ENCODE measurements at regions not wholly inside any gene's neighbourhood (a gene's known extent, or its start where the extent isn't known, plus 50 kb on each side); places are given as distances from the start of the nearest gene placed in this dataset.

DNA sequence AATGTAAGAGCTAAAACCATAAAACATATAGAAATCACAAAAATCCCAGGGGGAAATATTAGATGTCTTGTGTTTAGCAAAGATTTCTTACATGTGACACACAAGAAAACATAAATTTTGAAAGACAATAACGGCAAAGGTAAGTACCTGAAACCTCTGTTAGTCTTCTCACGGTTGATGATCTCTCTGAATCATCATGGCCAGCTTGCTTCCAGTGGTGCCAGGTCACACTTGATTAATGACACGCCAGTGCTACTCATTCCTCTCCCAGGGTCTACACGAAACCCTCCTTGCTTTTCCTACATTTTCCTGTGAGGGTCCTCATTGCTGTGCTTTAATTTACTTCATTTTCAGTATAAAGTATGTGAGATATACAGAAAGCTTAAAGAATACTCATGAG, 114.4 kb upstream of the PARP11 start:
- DNase-seq (ENCODE audit: low spot score in 2 of 2): no peak
- Mint-ChIP-seq H3K36me3 (no peaks in the 10 kb centered on the region), H3K27ac (no peak overlapping the region), H3K27me3 (peaks cover 2% of the 10 kb centered on the region), H3K9me3 (no peaks in the 10 kb centered on the region), H3K4me1 (peaks cover 6% of the 10 kb centered on the region), H3K4me3 (no peak overlapping the region)
- no peak for ATAC-seq (ENCODE audit: low read depth)

GRCh38 chr12:3980504-3981272, 107.5 kb upstream of the PARP11 start:
- Mint-ChIP-seq H3K27me3 (peaks cover 5% of the 10 kb centered on the region), H3K4me1 (no peaks in the 10 kb centered on the region), H3K9me3 (peaks cover 2% of the 10 kb centered on the region), H3K36me3 (no peaks in the 10 kb centered on the region), H3K27ac (no peak overlapping the region), H3K4me3 (no peak overlapping the region)
- ATAC-seq (ENCODE audit: low read depth) (no peak), DNase-seq (ENCODE audit: low spot score in 2 of 2) (no peak)

DNA sequence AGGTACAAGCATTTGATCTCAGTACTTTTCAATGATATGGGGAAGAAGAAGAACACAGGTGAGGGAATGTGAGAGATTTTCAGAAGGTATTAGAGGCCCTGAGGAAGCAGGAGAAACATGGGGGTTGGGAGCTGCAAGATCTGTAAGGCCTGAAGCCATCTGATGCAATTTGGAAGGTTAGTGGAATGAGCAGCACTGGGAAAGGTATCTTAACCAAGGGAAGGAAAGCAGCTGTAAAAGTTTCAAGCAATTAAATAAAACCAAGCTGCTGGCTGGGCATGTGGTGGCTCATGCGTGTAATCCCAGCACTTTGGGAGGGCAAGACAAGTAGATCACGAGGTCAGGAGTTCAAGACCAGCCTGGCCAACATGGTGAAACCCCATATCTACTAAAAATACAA, 104.4 kb upstream of the PARP11 start:
- no peak overlapping the region for H3K4me3 Mint-ChIP-seq
- H3K27ac Mint-ChIP-seq: no peak overlapping the region
- H3K36me3 Mint-ChIP-seq: no peaks in the 10 kb centered on the region
- H3K27me3 Mint-ChIP-seq: peaks cover 5% of the 10 kb centered on the region
- DNase-seq (ENCODE audit: low spot score in 2 of 2) (no peak), ATAC-seq (ENCODE audit: low read depth) (no peak)
- H3K4me1 Mint-ChIP-seq: peaks cover 17% of the 10 kb centered on the region
- peaks cover 2% of the 10 kb centered on the region for H3K9me3 Mint-ChIP-seq

GRCh38 chr12:3976351-3976938, 103.2 kb upstream of the PARP11 start:
- Mint-ChIP-seq H3K4me3 (no peak overlapping the region), H3K9me3 (no peaks in the 10 kb centered on the region), H3K27ac (no peak overlapping the region), H3K27me3 (peaks cover 5% of the 10 kb centered on the region), H3K4me1 (peaks cover 20% of the 10 kb centered on the region), H3K36me3 (no peaks in the 10 kb centered on the region)
- ATAC-seq (ENCODE audit: low read depth): no peak
- DNase-seq (ENCODE audit: low spot score in 2 of 2): no peak

GRCh38 chr12:3975652-3976051, 102.5 kb upstream of the PARP11 start:
- Mint-ChIP-seq H3K36me3 (no peaks in the 10 kb centered on the region), H3K4me3 (no peak overlapping the region), H3K4me1 (peaks cover 20% of the 10 kb centered on the region), H3K27me3 (peaks cover 6% of the 10 kb centered on the region), H3K27ac (no peak overlapping the region), H3K9me3 (no peaks in the 10 kb centered on the region)
- no peak for ATAC-seq (ENCODE audit: low read depth)
- no peak for DNase-seq (ENCODE audit: low spot score in 2 of 2)

- no peak overlapping the region for H3K27ac Mint-ChIP-seq
- ATAC-seq (ENCODE audit: low read depth): peak; percentile 76
These were observed 101.7 kb upstream of the PARP11 start for GRCh38 chr12:3974883-3975282.

GRCh38 chr12:3973973-3974644, 100.9 kb upstream of the PARP11 start:
- H3K27me3 Mint-ChIP-seq: peaks cover 5% of the 10 kb centered on the region
- ATAC-seq (ENCODE audit: low read depth): peak; percentile 44
- peak overlapping the region; percentile 11 for H3K4me3 Mint-ChIP-seq
- peaks cover 20% of the 10 kb centered on the region for H3K4me1 Mint-ChIP-seq
- H3K27ac Mint-ChIP-seq: no peak overlapping the region
- no peaks in the 10 kb centered on the region for H3K36me3 Mint-ChIP-seq
- no peak for DNase-seq (ENCODE audit: low spot score in 2 of 2)
- H3K9me3 Mint-ChIP-seq: no peaks in the 10 kb centered on the region

More at GRCh38 chr12:3974883-3975282, 101.7 kb upstream of the PARP11 start:
- H3K27me3 Mint-ChIP-seq: peaks cover 5% of the 10 kb centered on the region
- no peaks in the 10 kb centered on the region for H3K36me3 Mint-ChIP-seq
- no peaks in the 10 kb centered on the region for H3K9me3 Mint-ChIP-seq
- peaks cover 20% of the 10 kb centered on the region for H3K4me1 Mint-ChIP-seq
- H3K4me3 Mint-ChIP-seq: no peak overlapping the region
- no peak for DNase-seq (ENCODE audit: low spot score in 2 of 2)

- no peaks in the 10 kb centered on the region for H3K36me3 Mint-ChIP-seq
- H3K4me3 Mint-ChIP-seq: no peak overlapping the region
- no peak overlapping the region for H3K27ac Mint-ChIP-seq
- H3K27me3 Mint-ChIP-seq: peaks cover 5% of the 10 kb centered on the region
- peaks cover 20% of the 10 kb centered on the region for H3K4me1 Mint-ChIP-seq
- no peak for DNase-seq (ENCODE audit: low spot score in 2 of 2)
- no peaks in the 10 kb centered on the region for H3K9me3 Mint-ChIP-seq
- no peak for ATAC-seq (ENCODE audit: low read depth)
These were observed 100.2 kb upstream of the PARP11 start for GRCh38 chr12:3973269-3973884.

DNA sequence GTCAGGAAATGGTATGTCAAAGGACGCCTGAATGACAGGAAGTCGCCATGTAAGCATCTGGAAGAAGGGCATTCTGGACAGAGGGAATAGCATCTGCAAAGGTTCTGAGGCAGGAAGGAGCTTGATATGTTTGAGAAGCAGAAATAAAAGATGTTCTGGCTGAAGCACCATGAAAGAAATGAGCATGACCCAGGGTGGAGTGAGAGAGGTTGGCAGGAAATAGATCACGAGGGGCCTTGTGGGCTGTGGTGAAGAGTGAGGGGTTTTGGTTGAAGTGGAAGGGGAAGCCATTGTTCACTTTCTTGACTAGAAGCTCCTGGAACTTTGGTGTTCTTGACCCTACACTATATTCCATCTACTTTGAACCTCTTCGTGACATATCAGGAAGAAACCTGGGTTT, 99.4 kb upstream of the PARP11 start:
- Mint-ChIP-seq H3K27ac (no peak overlapping the region), H3K36me3 (no peaks in the 10 kb centered on the region), H3K4me3 (no peak overlapping the region), H3K4me1 (peaks cover 20% of the 10 kb centered on the region), H3K9me3 (no peaks in the 10 kb centered on the region), H3K27me3 (peaks cover 4% of the 10 kb centered on the region)
- ATAC-seq (ENCODE audit: low read depth): peak; percentile 37
- DNase-seq (ENCODE audit: low spot score in 2 of 2): no peak

GRCh38 chr12:3968523-3968922, 95.3 kb upstream of the PARP11 start:
- Mint-ChIP-seq H3K4me3 (no peak overlapping the region), H3K27me3 (peaks cover 10% of the 10 kb centered on the region), H3K36me3 (no peaks in the 10 kb centered on the region), H3K27ac (no peak overlapping the region), H3K9me3 (no peaks in the 10 kb centered on the region), H3K4me1 (peaks cover 11% of the 10 kb centered on the region)
- ATAC-seq (ENCODE audit: low read depth) (no peak), DNase-seq (ENCODE audit: low spot score in 2 of 2) (no peak)

- DNase-seq (ENCODE audit: low spot score in 2 of 2): no peak
- ATAC-seq (ENCODE audit: low read depth): no peak
- H3K4me3 Mint-ChIP-seq: no peak overlapping the region
- no peaks in the 10 kb centered on the region for H3K36me3 Mint-ChIP-seq
- H3K27ac Mint-ChIP-seq: no peak overlapping the region
- no peaks in the 10 kb centered on the region for H3K9me3 Mint-ChIP-seq
- H3K4me1 Mint-ChIP-seq: peaks cover 5% of the 10 kb centered on the region
- H3K27me3 Mint-ChIP-seq: peaks cover 10% of the 10 kb centered on the region
These were observed 94.5 kb upstream of the PARP11 start for GRCh38 chr12:3967556-3968160.

GRCh38 chr12:3966376-3966775, 93.2 kb upstream of the PARP11 start:
- no peak for ATAC-seq (ENCODE audit: low read depth)
- Mint-ChIP-seq H3K9me3 (no peaks in the 10 kb centered on the region), H3K27ac (no peak overlapping the region), H3K27me3 (peaks cover 10% of the 10 kb centered on the region), H3K4me3 (no peak overlapping the region), H3K36me3 (no peaks in the 10 kb centered on the region), H3K4me1 (peaks cover 2% of the 10 kb centered on the region)
- DNase-seq (ENCODE audit: low spot score in 2 of 2): no peak

DNA sequence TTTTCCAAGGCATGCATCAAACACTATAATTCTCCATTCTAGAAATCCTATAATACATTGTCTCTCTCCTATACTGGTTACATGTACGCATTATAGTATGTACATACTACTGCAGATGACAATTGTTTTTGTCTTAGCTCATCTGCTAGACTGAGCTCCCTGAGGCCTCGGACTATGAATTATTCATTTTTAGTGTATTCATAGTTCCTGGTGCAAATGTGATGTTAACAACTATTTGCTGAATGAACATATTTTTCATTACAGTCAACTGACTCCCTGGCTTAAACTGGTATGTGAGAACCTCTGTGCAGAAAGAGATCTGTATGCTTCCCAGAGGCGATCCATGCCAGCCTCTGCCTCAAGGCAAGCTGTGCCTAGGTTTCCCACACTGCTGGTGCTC, 91.8 kb upstream of the PARP11 start:
- peaks cover 2% of the 10 kb centered on the region for H3K4me1 Mint-ChIP-seq
- H3K9me3 Mint-ChIP-seq: no peaks in the 10 kb centered on the region
- H3K36me3 Mint-ChIP-seq: no peaks in the 10 kb centered on the region
- peaks cover 9% of the 10 kb centered on the region for H3K27me3 Mint-ChIP-seq
- no peak for DNase-seq (ENCODE audit: low spot score in 2 of 2)
- H3K4me3 Mint-ChIP-seq: no peak overlapping the region
- H3K27ac Mint-ChIP-seq: no peak overlapping the region
- no peak for ATAC-seq (ENCODE audit: low read depth)

- no peak overlapping the region for H3K4me3 Mint-ChIP-seq
- no peaks in the 10 kb centered on the region for H3K36me3 Mint-ChIP-seq
- ATAC-seq (ENCODE audit: low read depth) (peak; percentile 30), DNase-seq (ENCODE audit: low spot score in 2 of 2) (no peak)
- no peaks in the 10 kb centered on the region for H3K9me3 Mint-ChIP-seq
- H3K4me1 Mint-ChIP-seq: peaks cover 2% of the 10 kb centered on the region
- peaks cover 9% of the 10 kb centered on the region for H3K27me3 Mint-ChIP-seq
- H3K27ac Mint-ChIP-seq: no peak overlapping the region
These were observed 91.2 kb upstream of the PARP11 start for GRCh38 chr12:3964439-3964838.

Data from memory B cell (primary cell).